ENCODE measurements at regions not wholly inside any gene's neighbourhood (a gene's known extent, or its start where the extent isn't known, plus 50 kb on each side); places are given as distances from the start of the nearest gene placed in this dataset.

DNA sequence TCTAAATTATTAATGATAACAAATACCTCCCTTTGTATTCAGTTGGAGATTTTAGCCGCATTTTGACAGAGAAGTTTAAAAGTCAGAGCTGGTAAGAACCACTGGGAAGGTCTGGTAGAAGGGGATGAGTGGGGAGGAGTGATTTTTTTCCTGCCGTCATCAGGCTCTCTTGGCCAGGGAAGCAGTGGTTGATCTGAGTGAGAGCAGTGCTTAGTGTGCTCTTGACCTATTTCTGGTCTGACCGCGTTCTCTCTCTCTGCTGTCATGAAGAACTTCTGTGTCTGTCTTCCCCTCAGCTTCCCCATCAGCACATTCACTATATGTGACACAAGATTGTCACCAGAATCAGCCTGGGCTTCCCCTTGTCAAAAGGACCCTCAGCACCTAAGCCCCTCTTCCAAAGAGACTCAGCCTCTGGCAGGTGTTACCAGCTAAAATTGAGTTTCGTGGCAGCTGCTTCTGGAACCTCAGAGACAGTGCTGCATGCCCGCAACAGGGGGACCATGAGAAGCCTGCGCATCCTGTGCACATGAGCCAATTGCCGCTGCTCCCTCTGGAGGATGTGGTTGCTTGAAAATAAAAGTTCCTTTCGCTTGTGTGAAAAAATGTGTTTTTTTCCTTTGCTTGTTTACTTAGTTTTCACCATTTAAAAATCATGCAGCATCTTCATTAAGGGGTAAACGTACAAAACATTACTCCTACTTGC lies 268.9 kb downstream of the C4orf33 start:
- Mint-ChIP-seq H3K27ac (no peak overlapping the region), H3K4me3 (no peak overlapping the region), H3K27me3 (ENCODE audit: low read depth) (no peaks in the 10 kb centered on the region), H3K4me1 (peaks cover 12% of the 10 kb centered on the region), H3K36me3 (no peaks in the 10 kb centered on the region), H3K9me3 (peaks cover 4% of the 10 kb centered on the region)
- TF ChIP-seq, protein P1, sequence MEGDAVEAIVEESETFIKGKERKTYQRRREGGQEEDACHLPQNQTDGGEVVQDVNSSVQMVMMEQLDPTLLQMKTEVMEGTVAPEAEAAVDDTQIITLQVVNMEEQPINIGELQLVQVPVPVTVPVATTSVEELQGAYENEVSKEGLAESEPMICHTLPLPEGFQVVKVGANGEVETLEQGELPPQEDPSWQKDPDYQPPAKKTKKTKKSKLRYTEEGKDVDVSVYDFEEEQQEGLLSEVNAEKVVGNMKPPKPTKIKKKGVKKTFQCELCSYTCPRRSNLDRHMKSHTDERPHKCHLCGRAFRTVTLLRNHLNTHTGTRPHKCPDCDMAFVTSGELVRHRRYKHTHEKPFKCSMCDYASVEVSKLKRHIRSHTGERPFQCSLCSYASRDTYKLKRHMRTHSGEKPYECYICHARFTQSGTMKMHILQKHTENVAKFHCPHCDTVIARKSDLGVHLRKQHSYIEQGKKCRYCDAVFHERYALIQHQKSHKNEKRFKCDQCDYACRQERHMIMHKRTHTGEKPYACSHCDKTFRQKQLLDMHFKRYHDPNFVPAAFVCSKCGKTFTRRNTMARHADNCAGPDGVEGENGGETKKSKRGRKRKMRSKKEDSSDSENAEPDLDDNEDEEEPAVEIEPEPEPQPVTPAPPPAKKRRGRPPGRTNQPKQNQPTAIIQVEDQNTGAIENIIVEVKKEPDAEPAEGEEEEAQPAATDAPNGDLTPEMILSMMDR (IDR thresholded peaks at IDR 0.05; ENCODE audit: unreplicated experiment), result no peak
- no peak for DNase-seq (ENCODE audit: low spot score in 2 of 2, unreplicated experiment in 2 of 2)

GRCh38 chr4:129369361-129370010 lies 273.5 kb downstream of the C4orf33 start:
- no peaks in the 10 kb centered on the region for H3K9me3 Mint-ChIP-seq
- H3K4me1 Mint-ChIP-seq, result peaks cover 17% of the 10 kb centered on the region
- no peak overlapping the region for H3K4me3 Mint-ChIP-seq
- DNase-seq (ENCODE audit: low spot score in 2 of 2, unreplicated experiment in 2 of 2), result no peak
- H3K27ac Mint-ChIP-seq, result no peak overlapping the region
- H3K36me3 Mint-ChIP-seq, result no peaks in the 10 kb centered on the region
- TF ChIP-seq, protein P1 (IDR thresholded peaks at IDR 0.05; ENCODE audit: unreplicated experiment), result no peak
- no peaks in the 10 kb centered on the region for H3K27me3 Mint-ChIP-seq (ENCODE audit: low read depth)

DNA sequence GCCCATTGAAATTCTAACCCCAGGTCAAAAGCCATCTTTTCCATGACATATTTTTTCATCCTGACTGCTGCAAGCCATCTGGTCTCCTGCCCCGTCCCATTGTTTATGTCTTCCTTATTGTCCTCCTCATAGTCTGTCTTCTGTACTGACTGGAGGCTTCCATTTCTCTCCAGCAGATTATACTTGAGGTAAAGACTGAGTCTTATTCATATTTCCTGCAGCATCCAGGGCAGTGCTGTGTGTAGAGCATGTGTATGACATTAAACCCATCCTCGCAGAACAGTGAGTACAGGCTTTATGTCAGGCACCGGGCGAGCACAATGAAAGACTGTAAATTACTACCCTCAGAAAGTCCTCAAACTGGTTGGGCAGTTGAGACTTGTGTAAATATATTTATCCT lies 275.1 kb downstream of the C4orf33 start:
- Mint-ChIP-seq H3K4me1 (peaks cover 20% of the 10 kb centered on the region), H3K9me3 (no peaks in the 10 kb centered on the region), H3K4me3 (no peak overlapping the region), H3K36me3 (no peaks in the 10 kb centered on the region), H3K27ac (no peak overlapping the region), H3K27me3 (ENCODE audit: low read depth) (peaks cover 1% of the 10 kb centered on the region)
- TF ChIP-seq, protein P1 (IDR thresholded peaks at IDR 0.05; ENCODE audit: unreplicated experiment), result no peak
- DNase-seq (ENCODE audit: low spot score in 2 of 2, unreplicated experiment in 2 of 2), result no peak

DNA sequence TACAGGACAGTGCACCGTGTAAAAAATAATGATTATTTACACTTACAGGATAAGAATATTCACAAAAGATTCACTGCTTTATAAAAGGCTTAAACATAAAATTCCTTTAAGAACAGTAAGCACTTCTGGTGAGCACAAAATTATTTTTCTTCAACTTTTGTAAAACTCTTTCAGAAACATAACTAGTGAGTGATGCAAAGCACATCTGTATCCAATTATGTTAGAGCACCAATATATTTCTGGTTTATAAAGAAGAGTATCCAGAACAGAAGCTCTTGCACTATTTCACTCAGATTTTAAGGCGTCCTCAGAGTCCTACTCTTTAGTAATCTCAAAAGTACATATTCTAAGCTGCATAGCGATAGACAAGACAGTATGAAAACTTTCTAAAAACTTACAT lies 276.0 kb downstream of the C4orf33 start:
- no peak overlapping the region for H3K27ac Mint-ChIP-seq
- H3K27me3 Mint-ChIP-seq (ENCODE audit: low read depth), result peaks cover 1% of the 10 kb centered on the region
- peaks cover 21% of the 10 kb centered on the region for H3K4me1 Mint-ChIP-seq
- no peak for DNase-seq (ENCODE audit: low spot score in 2 of 2, unreplicated experiment in 2 of 2)
- H3K9me3 Mint-ChIP-seq, result no peaks in the 10 kb centered on the region
- no peak overlapping the region for H3K4me3 Mint-ChIP-seq
- TF ChIP-seq, protein P1 (IDR thresholded peaks at IDR 0.05; ENCODE audit: unreplicated experiment), result no peak
- no peaks in the 10 kb centered on the region for H3K36me3 Mint-ChIP-seq

DNA sequence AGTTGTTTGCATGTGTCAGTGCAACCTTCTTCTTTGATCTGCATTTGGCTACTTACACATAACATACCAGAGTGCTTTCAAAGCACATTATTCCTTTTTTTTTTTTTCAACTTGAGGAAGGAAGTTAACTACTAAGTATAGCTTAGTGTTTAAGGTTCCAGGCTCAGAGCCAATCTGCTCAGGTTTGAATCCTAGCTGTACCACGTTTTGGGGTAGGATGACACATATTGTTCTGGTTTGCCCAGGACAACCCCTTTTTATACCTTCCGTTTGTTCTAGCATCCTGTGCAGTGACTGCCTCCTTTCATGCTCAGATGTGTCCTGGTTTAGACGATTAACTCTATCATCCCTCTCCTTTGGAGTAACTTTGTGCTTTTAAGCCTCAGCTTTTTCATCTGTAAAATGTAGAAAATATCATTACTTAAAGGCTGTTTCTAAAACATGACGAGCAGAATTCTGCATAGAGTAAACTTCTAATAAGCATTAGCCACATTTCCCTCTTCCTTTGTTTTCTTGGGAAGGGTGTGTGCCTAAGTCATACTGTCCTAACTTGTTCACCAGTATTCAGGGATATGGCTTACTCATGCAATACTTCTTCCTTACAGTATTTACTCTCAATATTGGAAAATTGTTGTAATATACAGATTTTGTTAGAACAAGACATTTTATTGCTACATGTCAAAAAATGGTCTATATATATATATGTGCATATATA lies 281.3 kb downstream of the C4orf33 start:
- Mint-ChIP-seq H3K4me3 (no peak overlapping the region), H3K27ac (no peak overlapping the region), H3K36me3 (no peaks in the 10 kb centered on the region), H3K4me1 (peaks cover 6% of the 10 kb centered on the region), H3K27me3 (ENCODE audit: low read depth) (peaks cover 7% of the 10 kb centered on the region), H3K9me3 (no peaks in the 10 kb centered on the region)
- TF ChIP-seq, protein P1 (IDR thresholded peaks at IDR 0.05; ENCODE audit: unreplicated experiment), result no peak
- DNase-seq (ENCODE audit: low spot score in 2 of 2, unreplicated experiment in 2 of 2), result no peak
